ENCODE measurements at regions not wholly inside any gene's neighbourhood (a gene's known extent, or its start where the extent isn't known, plus 50 kb on each side); places are given as distances from the start of the nearest gene placed in this dataset.

- TF ChIP-seq CTCF (IDR thresholded peaks at IDR 0.05) (no peak), POLR2A (IDR thresholded peaks at IDR 0.05) (no peak), POLR2AphosphoS5 (IDR thresholded peaks at IDR 0.05) (no peak)
Observed at GRCh38 chr4:189050643-189051042, 890.0 kb upstream of the FRG1 start.
